Keratinocyte (primary cell): ENCODE measurements at regions not wholly inside any gene's neighbourhood (a gene's known extent, or its start where the extent isn't known, plus 50 kb on each side); places are given as distances from the start of the nearest gene placed in this dataset.

Experiments
- DNase-seq: peaks from one replicate; pipeline ENCODE4 v3.0.0-alpha.2; 2011; ENCODE audit warnings: low read depth, missing footprints, low spot score
- FAIRE-seq: peaks from 2 replicates; lab custom pipeline; 2011; peaks lifted over from hg19 to GRCh38; lab: Jason Lieb, UNC
- H2AFZ ChIP-seq: 2 replicates; pipeline ENCODE4 v1.6.0; 2012; ENCODE audit warnings: low read length, control low read depth, inconsistent platforms; ENCODE audit not compliant: control insufficient read depth
- H3K27ac ChIP-seq: 2 replicates; pipeline ENCODE4 v1.5.1; 2011; ENCODE audit warnings: low read length; ENCODE audit not compliant: control insufficient read depth, insufficient read depth
- H3K27me3 ChIP-seq: 3 replicates; pipeline ENCODE4 v1.6.0; 2011; ENCODE audit warnings: low read length; ENCODE audit not compliant: control insufficient read depth, insufficient read depth; ENCODE audit errors: extremely low read depth
- H3K36me3 ChIP-seq, 2 experiments: 2 replicates in 1 of 2; 3 replicates in 1 of 2; pipeline ENCODE4 v1.5.1; 2011; ENCODE audit warnings: low read length in 2 of 2, mild to moderate bottlenecking in 1 of 2; ENCODE audit not compliant: control insufficient read depth in 2 of 2, insufficient read depth in 2 of 2; ENCODE audit errors: extremely low read depth in 1 of 2
- H3K4me1 ChIP-seq: 3 replicates; pipeline ENCODE4 v1.5.1; 2011; ENCODE audit warnings: low read length; ENCODE audit not compliant: control insufficient read depth, insufficient read depth; ENCODE audit errors: extremely low read depth
- H3K4me2 ChIP-seq: 3 replicates; pipeline ENCODE4 v1.6.0; 2011; ENCODE audit warnings: low read depth, low read length; ENCODE audit not compliant: control insufficient read depth, insufficient read depth; ENCODE audit errors: extremely low read depth
- H3K4me3 ChIP-seq, 3 experiments: fragments of 200-600 bp in 1 of 3; sonication (generic) in 1 of 3; 2 replicates in 2 of 3; 3 replicates in 1 of 3; pipeline ENCODE4 v1.5.1; 2011 to 2016; ENCODE audit warnings: low read length in 3 of 3, mild to moderate bottlenecking in 3 of 3, control low read depth in 2 of 3, inconsistent platforms in 1 of 3, low read depth in 1 of 3, mixed read lengths in 1 of 3, mixed run types in 1 of 3, moderate library complexity in 1 of 3; ENCODE audit not compliant: control insufficient read depth in 2 of 3, insufficient read depth in 2 of 3; ENCODE audit errors: extremely low read depth in 1 of 3
- H3K79me2 ChIP-seq: 2 replicates; pipeline ENCODE4 v1.6.0; 2012; ENCODE audit warnings: low read length; ENCODE audit not compliant: control insufficient read depth, insufficient read depth
- H3K9ac ChIP-seq: 3 replicates; pipeline ENCODE4 v1.6.0; 2011; ENCODE audit warnings: low read length; ENCODE audit not compliant: control insufficient read depth, insufficient read depth; ENCODE audit errors: extremely low read depth
- H3K9me1 ChIP-seq: 3 replicates; pipeline ENCODE4 v1.6.0; 2011; ENCODE audit warnings: low read length; ENCODE audit not compliant: control insufficient read depth, insufficient read depth; ENCODE audit errors: extremely low read depth
- H3K9me3 ChIP-seq: 2 replicates; pipeline ENCODE4 v1.5.1; 2012; ENCODE audit warnings: low read depth, low read length; ENCODE audit not compliant: control insufficient read depth
- H4K20me1 ChIP-seq: 3 replicates; pipeline ENCODE4 v1.6.0; 2011; ENCODE audit warnings: low read length; ENCODE audit not compliant: control insufficient read depth, insufficient read depth; ENCODE audit errors: extremely low read depth
- EZH2 ChIP-seq: IDR thresholded peaks from one replicate; pipeline ENCODE4 v1.6.1; 2012; ENCODE audit warnings: inconsistent platforms, mild to moderate bottlenecking, low read length, moderate library complexity
- dilution Hi-C: fragments of 300-500 bp; cut with MboI; formaldehyde crosslinking; loops from one replicate; pipeline ENCODE4 v1.7.0; 2020; ENCODE audit warnings: low sequenced_read_pairs; ENCODE audit not compliant: extremely low pct_ligation_motif_present
- TF ChIP-seq, protein P1 (sequence below), 3 experiments: IDR thresholded peaks in 1 of 3; conservative IDR thresholded peaks in 1 of 3; optimal IDR thresholded peaks in 1 of 3; 2 replicates in 2 of 3; 3 replicates in 1 of 3; pipeline versions ENCODE3 to v1.5.1; 2011; ENCODE audit warnings: low read length in 3 of 3, mild to moderate bottlenecking in 3 of 3, moderate library complexity in 2 of 3, control low read depth in 1 of 3, inconsistent platforms in 1 of 3; ENCODE audit not compliant: insufficient read depth in 2 of 3; ENCODE audit errors: extremely low read depth in 1 of 3

DNA sequence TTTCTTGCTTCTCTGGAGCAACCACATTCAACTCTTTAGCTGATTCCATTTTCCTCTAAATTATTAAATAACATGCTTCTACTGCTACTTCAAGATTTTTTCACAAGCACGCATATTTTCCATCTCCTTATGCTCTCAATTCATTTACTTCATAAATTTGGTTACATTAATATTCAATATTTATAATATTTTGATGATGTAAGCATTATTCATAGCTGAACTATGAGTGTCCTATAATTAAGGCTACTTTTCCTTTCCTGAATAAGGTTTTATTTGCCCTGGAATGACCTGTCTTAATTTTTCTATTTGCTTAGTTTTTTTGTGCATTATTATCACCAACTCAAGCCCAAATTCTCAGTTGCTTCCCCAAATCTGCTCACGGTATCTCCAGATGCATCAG is 109.4 kb upstream of the ADPGK start:
- Histone ChIP-seq H3K9me3 (no peaks in the 10 kb centered on the region), H3K36me3 (no peaks in the 10 kb centered on the region), H3K9me1 (no peaks in the 10 kb centered on the region), H3K79me2 (no peaks in the 10 kb centered on the region), H3K4me3 (no peak overlapping the region), H3K9ac (no peak overlapping the region), H4K20me1 (no peaks in the 10 kb centered on the region), H3K4me1 (no peaks in the 10 kb centered on the region), H2AFZ (no peak overlapping the region), H3K27ac (no peak overlapping the region), H3K4me2 (no peak overlapping the region), H3K27me3 (no peaks in the 10 kb centered on the region)
- no peak for TF ChIP-seq EZH2
- TF ChIP-seq, protein P1, sequence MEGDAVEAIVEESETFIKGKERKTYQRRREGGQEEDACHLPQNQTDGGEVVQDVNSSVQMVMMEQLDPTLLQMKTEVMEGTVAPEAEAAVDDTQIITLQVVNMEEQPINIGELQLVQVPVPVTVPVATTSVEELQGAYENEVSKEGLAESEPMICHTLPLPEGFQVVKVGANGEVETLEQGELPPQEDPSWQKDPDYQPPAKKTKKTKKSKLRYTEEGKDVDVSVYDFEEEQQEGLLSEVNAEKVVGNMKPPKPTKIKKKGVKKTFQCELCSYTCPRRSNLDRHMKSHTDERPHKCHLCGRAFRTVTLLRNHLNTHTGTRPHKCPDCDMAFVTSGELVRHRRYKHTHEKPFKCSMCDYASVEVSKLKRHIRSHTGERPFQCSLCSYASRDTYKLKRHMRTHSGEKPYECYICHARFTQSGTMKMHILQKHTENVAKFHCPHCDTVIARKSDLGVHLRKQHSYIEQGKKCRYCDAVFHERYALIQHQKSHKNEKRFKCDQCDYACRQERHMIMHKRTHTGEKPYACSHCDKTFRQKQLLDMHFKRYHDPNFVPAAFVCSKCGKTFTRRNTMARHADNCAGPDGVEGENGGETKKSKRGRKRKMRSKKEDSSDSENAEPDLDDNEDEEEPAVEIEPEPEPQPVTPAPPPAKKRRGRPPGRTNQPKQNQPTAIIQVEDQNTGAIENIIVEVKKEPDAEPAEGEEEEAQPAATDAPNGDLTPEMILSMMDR (optimal IDR thresholded peaks at IDR 0.05 in 1 of 3, IDR thresholded peaks at IDR 0.05 in 1 of 3, conservative IDR thresholded peaks at IDR 0.05 in 1 of 3; ENCODE audit: extremely low read depth in 1 of 3, insufficient read depth in 2 of 3, low read length in 3 of 3): no peak
- dilution Hi-C loops: no loop called here
- FAIRE-seq: no peak
- DNase-seq: no peak

DNA sequence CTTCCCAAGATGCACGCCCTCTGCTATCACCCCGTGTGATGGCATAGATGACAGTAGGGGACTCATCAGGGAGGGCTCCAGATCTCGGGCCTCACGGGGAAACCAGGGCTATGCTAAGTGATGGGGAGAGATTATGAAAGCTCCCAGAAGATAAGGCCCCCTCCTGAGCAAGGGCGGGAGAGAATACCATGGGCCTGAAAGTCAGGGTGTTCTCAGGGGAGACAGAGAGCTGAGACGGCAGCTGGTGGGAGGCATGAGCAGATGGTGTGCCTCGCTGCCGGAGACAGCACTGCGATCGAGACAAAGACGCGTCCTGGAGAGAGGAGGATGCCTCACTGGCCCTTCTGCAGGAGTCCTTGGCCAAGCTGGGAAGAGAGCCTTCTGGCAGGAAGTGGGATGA is 106.5 kb upstream of the ADPGK start:
- no peak overlapping the region for H3K4me3 ChIP-seq
- no peaks in the 10 kb centered on the region for H3K79me2 ChIP-seq
- no peaks in the 10 kb centered on the region for H4K20me1 ChIP-seq
- H3K27me3 ChIP-seq: no peaks in the 10 kb centered on the region
- DNase-seq (no peak), FAIRE-seq (no peak)
- H3K36me3 ChIP-seq: no peaks in the 10 kb centered on the region
- no peak overlapping the region for H2AFZ ChIP-seq
- no peak for TF ChIP-seq EZH2
- TF ChIP-seq, protein P1 (optimal IDR thresholded peaks at IDR 0.05 in 1 of 3, IDR thresholded peaks at IDR 0.05 in 1 of 3, conservative IDR thresholded peaks at IDR 0.05 in 1 of 3; ENCODE audit: extremely low read depth in 1 of 3, insufficient read depth in 2 of 3, low read length in 3 of 3): no peak
- H3K9me1 ChIP-seq: no peaks in the 10 kb centered on the region
- no peak overlapping the region for H3K4me2 ChIP-seq
- dilution Hi-C loops: no loop called here
- H3K27ac ChIP-seq: no peak overlapping the region
- no peak overlapping the region for H3K9ac ChIP-seq
- no peaks in the 10 kb centered on the region for H3K4me1 ChIP-seq
- no peaks in the 10 kb centered on the region for H3K9me3 ChIP-seq
